ENCODE measurements at regions not wholly inside any gene's neighbourhood (a gene's known extent, or its start where the extent isn't known, plus 50 kb on each side); places are given as distances from the start of the nearest gene placed in this dataset.

- DNase-seq (ENCODE audit: low read depth, low spot score) (no peak), FAIRE-seq (no peak)
- H3K36me3 ChIP-seq (ENCODE audit: control insufficient read depth in 2 of 2, extremely low read depth in 1 of 2, insufficient read depth in 2 of 2, low read length in 2 of 2): no peaks in the 10 kb centered on the region
- H3K27ac ChIP-seq (ENCODE audit: insufficient read depth, low read depth, low read length): no peak overlapping the region
- intact Hi-C loops (cut with micrococcal nuclease): no loop called here
- ChIA-PET CTCF (no interaction called here), POLR2A (no interaction called here)
- TF ChIP-seq GATA2 (IDR thresholded peaks at IDR 0.05; ENCODE audit: insufficient read depth, insufficient read length, low read depth, low read length): no peak
- no peaks in the 10 kb centered on the region for H3K9me3 ChIP-seq (replicated peaks; ENCODE audit: control insufficient read depth, insufficient read depth, low read length)
- H4K20me1 ChIP-seq (replicated peaks; ENCODE audit: control insufficient read depth, extremely low read depth, insufficient read depth, low read length): no peaks in the 10 kb centered on the region
- no peaks in the 10 kb centered on the region for H3K9me1 ChIP-seq (replicated peaks; ENCODE audit: control insufficient read depth, extremely low read depth, insufficient read depth, low read length)
- H3K9ac ChIP-seq (replicated peaks; ENCODE audit: extremely low read depth, insufficient read depth, low read length): no peak overlapping the region
- BruUV-seq (replicated peaks): no TSS peak
- H3K27me3 ChIP-seq (ENCODE audit: control insufficient read depth in 2 of 2, insufficient read depth in 2 of 2, low read length in 2 of 2): no peaks in the 10 kb centered on the region
- H3K4me2 ChIP-seq (ENCODE audit: insufficient read depth, low read length): no peak overlapping the region
- H2AFZ ChIP-seq (ENCODE audit: low read depth, low read length): no peak overlapping the region
- dilution Hi-C loops (cut with MboI; ENCODE audit: extremely low pct_ligation_motif_present, low sequenced_read_pairs): no loop called here
- no peaks in the 10 kb centered on the region for H3K79me2 ChIP-seq (ENCODE audit: control insufficient read depth, insufficient read depth, low read length)
- H3K4me1 ChIP-seq (ENCODE audit: control insufficient read depth, extremely low read depth, insufficient read depth, low read length): no peaks in the 10 kb centered on the region
- no peak overlapping the region for H3K4me3 ChIP-seq (replicated peaks in 1 of 3; ENCODE audit: insufficient read depth in 1 of 3, low read depth in 1 of 3, low read length in 3 of 3)
These were observed 112.2 kb upstream of the SMC2 start for GRCh38 chr9:103981912-103982311.

DNA sequence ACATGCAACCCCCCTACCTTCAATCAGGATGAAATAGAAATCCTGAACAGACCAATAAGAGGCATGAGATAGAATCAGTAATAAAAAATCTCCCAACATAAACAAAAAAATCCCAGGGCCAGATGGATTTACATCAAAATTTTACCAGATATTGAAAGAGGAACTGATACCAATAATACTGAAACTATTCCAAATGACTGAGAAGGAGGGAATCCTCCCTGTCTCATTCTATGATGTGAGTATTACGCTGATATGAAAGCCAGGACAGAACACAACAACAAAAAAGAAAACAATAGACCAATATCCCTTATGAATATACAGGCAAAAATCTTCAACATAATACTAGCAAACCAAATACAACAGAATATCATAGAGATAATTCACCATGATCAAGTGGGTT lies 109.0 kb upstream of the SMC2 start:
- Histone ChIP-seq H3K9me3 (replicated peaks; ENCODE audit: control insufficient read depth, insufficient read depth, low read length) (peaks cover 2% of the 10 kb centered on the region), H4K20me1 (replicated peaks; ENCODE audit: control insufficient read depth, extremely low read depth, insufficient read depth, low read length) (no peaks in the 10 kb centered on the region), H3K9me1 (replicated peaks; ENCODE audit: control insufficient read depth, extremely low read depth, insufficient read depth, low read length) (no peaks in the 10 kb centered on the region), H3K27me3 (ENCODE audit: control insufficient read depth in 2 of 2, insufficient read depth in 2 of 2, low read length in 2 of 2) (no peaks in the 10 kb centered on the region), H3K79me2 (ENCODE audit: control insufficient read depth, insufficient read depth, low read length) (no peaks in the 10 kb centered on the region), H3K4me2 (ENCODE audit: insufficient read depth, low read length) (no peak overlapping the region), H2AFZ (ENCODE audit: low read depth, low read length) (no peak overlapping the region), H3K27ac (ENCODE audit: insufficient read depth, low read depth, low read length) (no peak overlapping the region), H3K4me1 (ENCODE audit: control insufficient read depth, extremely low read depth, insufficient read depth, low read length) (no peaks in the 10 kb centered on the region), H3K9ac (replicated peaks; ENCODE audit: extremely low read depth, insufficient read depth, low read length) (no peak overlapping the region), H3K36me3 (ENCODE audit: control insufficient read depth in 2 of 2, extremely low read depth in 1 of 2, insufficient read depth in 2 of 2, low read length in 2 of 2) (no peaks in the 10 kb centered on the region), H3K4me3 (replicated peaks in 1 of 3; ENCODE audit: insufficient read depth in 1 of 3, low read depth in 1 of 3, low read length in 3 of 3) (no peak overlapping the region)
- POLR2A ChIA-PET: no interaction called here
- intact Hi-C loops (cut with micrococcal nuclease) (no loop called here), dilution Hi-C loops (cut with MboI; ENCODE audit: extremely low pct_ligation_motif_present, low sequenced_read_pairs) (no loop called here)
- CTCF ChIA-PET: no interaction called here
- TF ChIP-seq POLR2AphosphoS5 (IDR thresholded peaks at IDR 0.05; ENCODE audit: insufficient read depth, low read depth, low read length) (no peak), POLR2A (IDR thresholded peaks at IDR 0.05; ENCODE audit: low read depth, low read length) (no peak), FOS (IDR thresholded peaks at IDR 0.05; ENCODE audit: borderline replicate concordance, insufficient read depth, low read length) (no peak), EZH2 (IDR thresholded peaks at IDR 0.05; ENCODE audit: borderline replicate concordance, low read depth, low read length, severe bottlenecking) (no peak), CTCF (IDR thresholded peaks at IDR 0.05; ENCODE audit: extremely low read depth in 1 of 2, insufficient read depth in 1 of 2, low read depth in 1 of 2, low read length in 2 of 2) (no peak), GATA2 (IDR thresholded peaks at IDR 0.05; ENCODE audit: insufficient read depth, insufficient read length, low read depth, low read length) (no peak), MYC (IDR thresholded peaks at IDR 0.05; ENCODE audit: low read depth, low read length) (no peak), JUN (IDR thresholded peaks at IDR 0.05; ENCODE audit: borderline replicate concordance, insufficient read depth, insufficient read length, low read depth) (no peak)
- TF ChIP-seq, protein P1, sequence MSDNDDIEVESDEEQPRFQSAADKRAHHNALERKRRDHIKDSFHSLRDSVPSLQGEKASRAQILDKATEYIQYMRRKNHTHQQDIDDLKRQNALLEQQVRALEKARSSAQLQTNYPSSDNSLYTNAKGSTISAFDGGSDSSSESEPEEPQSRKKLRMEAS (IDR thresholded peaks at IDR 0.05; ENCODE audit: insufficient read depth, insufficient read length): no peak
- no TSS peak for BruUV-seq (replicated peaks)
- DNase-seq (ENCODE audit: low read depth, low spot score) (no peak), FAIRE-seq (no peak)
